Erythroblast (primary cell): ENCODE measurements at regions not wholly inside any gene's neighbourhood (a gene's known extent, or its start where the extent isn't known, plus 50 kb on each side); places are given as distances from the start of the nearest gene placed in this dataset.

Experiments used
- GATA1 ChIP-seq: IDR thresholded peaks from 2 replicates; pipeline ENCODE4 v1.6.1; 2011; ENCODE audit warnings: low read depth, mild to moderate bottlenecking, control low read depth, low read length, moderate library complexity
- POLR2A ChIP-seq: IDR thresholded peaks from 2 replicates; pipeline ENCODE4 v1.6.1; 2011; ENCODE audit warnings: mild to moderate bottlenecking, low read length

GRCh38 chr18:27478459-27478858 is 293.4 kb upstream of the CHST9 start:
- TF ChIP-seq POLR2A, result no peak
- no peak for TF ChIP-seq GATA1
